GM12878 (cell line): ENCODE measurements at regions not wholly inside any gene's neighbourhood (a gene's known extent, or its start where the extent isn't known, plus 50 kb on each side); places are given as distances from the start of the nearest gene placed in this dataset.

Experiments used
- CHD4 ChIP-seq: fragments of 200-600 bp; sonication (generic); IDR thresholded peaks from 2 replicates; pipeline ENCODE4 v1.6.1; 2016; ENCODE audit warnings: mild to moderate bottlenecking
- CTCF ChIP-seq, 3 experiments: IDR thresholded peaks in 2 of 3; conservative IDR thresholded peaks in 1 of 3; 2 replicates each; pipeline ENCODE4 v1.5.1; 2011; ENCODE audit warnings: low read depth in 3 of 3, low read length in 3 of 3, mild to moderate bottlenecking in 3 of 3, control low read depth in 2 of 3, moderate library complexity in 2 of 3, inconsistent platforms in 1 of 3, mixed read lengths in 1 of 3; ENCODE audit not compliant: control insufficient read depth in 2 of 3, insufficient read depth in 1 of 3; ENCODE audit errors: extremely low read depth in 1 of 3
- ESRRA ChIP-seq: IDR thresholded peaks from 2 replicates; pipeline ENCODE4 v1.6.1; 2012; ENCODE audit warnings: mild to moderate bottlenecking, low read length, improper control_type of control experiment
- EZH2 ChIP-seq: IDR thresholded peaks from 2 replicates; pipeline ENCODE4 v1.6.1; 2012; ENCODE audit warnings: low read depth, mild to moderate bottlenecking, control low read depth, inconsistent platforms, low read length, borderline replicate concordance; ENCODE audit not compliant: control insufficient read depth
- MYC ChIP-seq: IDR thresholded peaks from 2 replicates; pipeline ENCODE4 v1.6.1; 2011; ENCODE audit warnings: mild to moderate bottlenecking, low read length, moderate library complexity, inconsistent platforms; ENCODE audit not compliant: insufficient read depth, insufficient replicate concordance, insufficient read length, severe bottlenecking
- REST ChIP-seq: IDR thresholded peaks from 2 replicates; pipeline ENCODE4 v1.6.1; 2012; ENCODE audit warnings: mild to moderate bottlenecking, low read depth, low read length
- SMAD1 ChIP-seq: fragments of 450-650 bp; IDR thresholded peaks from 2 replicates; pipeline ENCODE4 v1.6.1; 2018; ENCODE audit warnings: mild to moderate bottlenecking, low read depth; ENCODE audit not compliant: partially characterized antibody
- YY1 ChIP-seq: IDR thresholded peaks from 2 replicates; pipeline ENCODE4 v1.6.1; 2011; ENCODE audit warnings: low read depth, mild to moderate bottlenecking, low read length
- ZZZ3 ChIP-seq: IDR thresholded peaks from 2 replicates; pipeline ENCODE4 v1.6.1; 2011; ENCODE audit warnings: low read depth; ENCODE audit not compliant: control insufficient read depth, insufficient read length
- TF ChIP-seq, protein P1 (sequence below): IDR thresholded peaks from 2 replicates; pipeline ENCODE4 v1.6.1; 2012; ENCODE audit warnings: low read depth, low read length, improper control_type of control experiment

GRCh38 chr18:4734021-4734420, 278.9 kb upstream of the DLGAP1 start:
- TF ChIP-seq MYC (no peak), CTCF (IDR thresholded peaks at IDR 0.05 in 2 of 3, conservative IDR thresholded peaks at IDR 0.05 in 1 of 3; ENCODE audit: control insufficient read depth in 2 of 3, extremely low read depth in 1 of 3, insufficient read depth in 1 of 3, low read depth in 3 of 3, low read length in 3 of 3) (no peak), SMAD1 (no peak), YY1 (no peak), ESRRA (no peak), ZZZ3 (no peak), EZH2 (no peak), CHD4 (no peak), REST (no peak)
- TF ChIP-seq, protein P1, sequence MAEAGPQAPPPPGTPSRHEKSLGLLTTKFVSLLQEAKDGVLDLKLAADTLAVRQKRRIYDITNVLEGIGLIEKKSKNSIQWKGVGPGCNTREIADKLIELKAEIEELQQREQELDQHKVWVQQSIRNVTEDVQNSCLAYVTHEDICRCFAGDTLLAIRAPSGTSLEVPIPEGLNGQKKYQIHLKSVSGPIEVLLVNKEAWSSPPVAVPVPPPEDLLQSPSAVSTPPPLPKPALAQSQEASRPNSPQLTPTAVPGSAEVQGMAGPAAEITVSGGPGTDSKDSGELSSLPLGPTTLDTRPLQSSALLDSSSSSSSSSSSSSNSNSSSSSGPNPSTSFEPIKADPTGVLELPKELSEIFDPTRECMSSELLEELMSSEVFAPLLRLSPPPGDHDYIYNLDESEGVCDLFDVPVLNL, result no peak
